ENCODE measurements at regions not wholly inside any gene's neighbourhood (a gene's known extent, or its start where the extent isn't known, plus 50 kb on each side); places are given as distances from the start of the nearest gene placed in this dataset.

DNA sequence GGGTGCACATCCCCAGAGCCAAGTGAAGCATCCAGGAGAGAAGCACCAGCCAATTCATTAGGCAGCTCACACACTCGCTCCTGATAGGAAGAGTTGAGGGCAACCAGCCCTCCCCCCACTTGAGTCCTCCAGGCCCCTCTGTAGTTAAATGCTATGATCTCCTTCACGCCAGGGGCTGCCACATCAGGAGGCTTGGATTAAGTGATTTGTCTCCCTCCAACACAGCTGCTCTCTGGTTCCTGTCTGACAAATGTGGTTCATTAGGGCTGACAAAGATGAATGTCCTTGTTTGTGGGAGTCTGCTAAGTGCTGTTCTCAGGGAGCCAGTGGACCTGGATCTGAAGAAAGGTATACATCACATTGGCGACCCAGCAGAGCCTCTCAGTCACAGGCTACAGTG lies 94.5 kb upstream of the WSCD1 start:
- Histone ChIP-seq H3K4me2 (ENCODE audit: low read depth, low read length, poor library complexity, severe bottlenecking) (no peak overlapping the region), H3K9ac (ENCODE audit: low read length) (no peak overlapping the region), H2AFZ (ENCODE audit: low read depth, low read length, severe bottlenecking) (no peak overlapping the region), H4K20me1 (ENCODE audit: low read depth, low read length) (no peaks in the 10 kb centered on the region), H3K79me2 (ENCODE audit: insufficient read depth, low read length) (no peaks in the 10 kb centered on the region), H3K27ac (ENCODE audit: low read depth, low read length) (no peak overlapping the region), H3K9me2 (replicated peaks; ENCODE audit: insufficient read depth, low read length) (no peaks in the 10 kb centered on the region), H3F3A (ENCODE audit: insufficient read depth) (no peaks in the 10 kb centered on the region), H3K27me3 (ENCODE audit: low read length) (no peaks in the 10 kb centered on the region), H3K9me3 (ENCODE audit: insufficient read depth, low read length) (no peaks in the 10 kb centered on the region; the same call in 1 of the 2 replicates), H3K4me3 (ENCODE audit: insufficient read depth, low read length, poor library complexity, severe bottlenecking) (no peak overlapping the region), H3K36me3 (ENCODE audit: low read length) (no peaks in the 10 kb centered on the region)
- no peak for TF ChIP-seq EZH2phosphoT487 (conservative IDR thresholded peaks at IDR 0.05; ENCODE audit: low read length)
- no peak for TF ChIP-seq CTCF (IDR thresholded peaks at IDR 0.05; ENCODE audit: insufficient read depth, low read length, poor library complexity, severe bottlenecking)

DNA sequence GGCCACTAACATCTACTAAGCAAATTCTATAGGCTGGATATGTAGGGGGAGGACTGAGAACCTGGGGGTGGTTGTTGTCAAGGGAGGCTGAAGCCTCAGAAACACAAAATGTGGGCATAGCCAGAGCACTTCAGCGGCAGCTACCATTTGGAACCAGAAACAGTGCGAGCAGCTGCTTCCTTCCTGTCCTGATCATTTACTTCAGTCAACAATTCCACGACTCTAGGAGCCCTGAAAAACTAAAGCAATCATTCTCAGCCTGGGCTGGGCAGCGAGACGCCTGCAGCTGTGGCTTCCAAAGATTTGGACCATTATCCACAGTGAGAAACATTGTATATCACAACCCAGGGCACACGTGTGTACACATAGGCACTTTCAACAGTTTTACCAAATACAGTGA lies 93.9 kb upstream of the WSCD1 start:
- Histone ChIP-seq H3K79me2 (ENCODE audit: insufficient read depth, low read length) (no peaks in the 10 kb centered on the region), H3K9ac (ENCODE audit: low read length) (no peak overlapping the region), H3K27me3 (ENCODE audit: low read length) (no peaks in the 10 kb centered on the region), H3K36me3 (ENCODE audit: low read length) (no peaks in the 10 kb centered on the region), H3K27ac (ENCODE audit: low read depth, low read length) (no peak overlapping the region), H3K4me3 (ENCODE audit: insufficient read depth, low read length, poor library complexity, severe bottlenecking) (no peak overlapping the region), H2AFZ (ENCODE audit: low read depth, low read length, severe bottlenecking) (no peak overlapping the region), H4K20me1 (ENCODE audit: low read depth, low read length) (no peaks in the 10 kb centered on the region), H3K4me2 (ENCODE audit: low read depth, low read length, poor library complexity, severe bottlenecking) (no peak overlapping the region), H3K9me2 (replicated peaks; ENCODE audit: insufficient read depth, low read length) (no peaks in the 10 kb centered on the region), H3F3A (ENCODE audit: insufficient read depth) (no peaks in the 10 kb centered on the region), H3K9me3 (ENCODE audit: insufficient read depth, low read length) (no peaks in the 10 kb centered on the region; the same call in 1 of the 2 replicates)
- TF ChIP-seq EZH2phosphoT487 (conservative IDR thresholded peaks at IDR 0.05; ENCODE audit: low read length) (no peak), CTCF (IDR thresholded peaks at IDR 0.05; ENCODE audit: insufficient read depth, low read length, poor library complexity, severe bottlenecking) (no peak)

- TF ChIP-seq EZH2phosphoT487 (conservative IDR thresholded peaks at IDR 0.05; ENCODE audit: low read length), result no peak
- TF ChIP-seq CTCF (IDR thresholded peaks at IDR 0.05; ENCODE audit: insufficient read depth, low read length, poor library complexity, severe bottlenecking), result no peak
- H3K27ac ChIP-seq (ENCODE audit: low read depth, low read length), result no peak overlapping the region
- no peak overlapping the region for H3K4me3 ChIP-seq (ENCODE audit: insufficient read depth, low read length, poor library complexity, severe bottlenecking)
- no peaks in the 10 kb centered on the region for H3K27me3 ChIP-seq (ENCODE audit: low read length)
- no peaks in the 10 kb centered on the region for H3K36me3 ChIP-seq (ENCODE audit: low read length)
- no peak overlapping the region for H3K9ac ChIP-seq (ENCODE audit: low read length)
- no peaks in the 10 kb centered on the region for H3K9me2 ChIP-seq (replicated peaks; ENCODE audit: insufficient read depth, low read length)
- no peaks in the 10 kb centered on the region for H3K79me2 ChIP-seq (ENCODE audit: insufficient read depth, low read length)
- H3K4me2 ChIP-seq (ENCODE audit: low read depth, low read length, poor library complexity, severe bottlenecking), result no peak overlapping the region
- H3K9me3 ChIP-seq (ENCODE audit: insufficient read depth, low read length), result no peaks in the 10 kb centered on the region; the same call in 1 of the 2 replicates
- no peaks in the 10 kb centered on the region for H4K20me1 ChIP-seq (ENCODE audit: low read depth, low read length)
- no peak overlapping the region for H2AFZ ChIP-seq (ENCODE audit: low read depth, low read length, severe bottlenecking)
- H3F3A ChIP-seq (ENCODE audit: insufficient read depth), result no peaks in the 10 kb centered on the region
Measured at GRCh38 chr17:5978496-5978895, 91.7 kb upstream of the WSCD1 start.

All from SU-DHL-6 (cell line).